CD4-positive, alpha-beta T cell (primary cell): ENCODE measurements at regions not wholly inside any gene's neighbourhood (a gene's known extent, or its start where the extent isn't known, plus 50 kb on each side); places are given as distances from the start of the nearest gene placed in this dataset.

ENCODE experiments used
- ATAC-seq: fragments of 200-7000 bp; cut with Tn5 transposase; one replicate; pipeline ENCODE4 v1.10.0; 2022; ENCODE audit warnings: mild to moderate bottlenecking; ENCODE audit not compliant: poor library complexity
- CTCF ChIA-PET: fragments of 350-600 bp; sonication (Branson Sonifier 250); formaldehyde crosslinking; loops from one replicate; lab custom pipeline; 2021; ENCODE audit warnings: antibody characterized with exemption, inconsistent platforms; lab: Charles Lee
- POLR2A ChIA-PET: fragments of 350-600 bp; sonication (Branson Sonifier 250); formaldehyde crosslinking; loops from one replicate; lab custom pipeline; 2021; ENCODE audit warnings: antibody characterized with exemption, inconsistent platforms; lab: Charles Lee
- DNase-seq, 14 experiments: peaks; one replicate each; pipeline ENCODE4 v3.0.0-alpha.2; 2013 to 2020; ENCODE audit warnings: mixed read lengths in 2 of 14
- H3K27ac ChIP-seq, 2 donors: one replicate each; pipeline versions ENCODE4 v1.5.1 to v1.7.0; 2013; ENCODE audit warnings: low read length in 2 of 2, low read depth in 1 of 2, mild to moderate bottlenecking in 1 of 2
- H3K27me3 ChIP-seq, 2 experiments: 1 replicate in 1 of 2; 2 replicates in 1 of 2; pipeline versions ENCODE4 v1.6.1 to v1.7.0; 2013; ENCODE audit warnings: low read length in 2 of 2, control low read depth in 1 of 2, mild to moderate bottlenecking in 1 of 2, moderate library complexity in 1 of 2; ENCODE audit not compliant: insufficient read depth in 2 of 2, control insufficient read depth in 1 of 2
- H3K36me3 ChIP-seq: one replicate; pipeline ENCODE4 v1.6.1; 2013; ENCODE audit warnings: low read length, control low read depth; ENCODE audit not compliant: insufficient read depth
- H3K4me1 ChIP-seq: one replicate; pipeline ENCODE4 v1.6.1; 2013; ENCODE audit warnings: low read length, control low read depth; ENCODE audit not compliant: insufficient read depth
- H3K4me3 ChIP-seq: one replicate; pipeline ENCODE4 v1.5.1; 2013; ENCODE audit warnings: mild to moderate bottlenecking, low read length, moderate library complexity
- H3K9me3 ChIP-seq, 2 experiments: 1 replicate in 1 of 2; 2 replicates in 1 of 2; pipeline versions ENCODE4 v1.6.1 to v1.7.0; 2013; ENCODE audit warnings: low read length in 2 of 2, mild to moderate bottlenecking in 2 of 2, control low read depth in 1 of 2, moderate library complexity in 1 of 2; ENCODE audit not compliant: control insufficient read depth in 1 of 2, insufficient read depth in 1 of 2
- H3K27ac Mint-ChIP-seq: one replicate; pipeline ENCODE4 v1.8.0; 2020; ENCODE audit warnings: mixed read lengths
- H3K27me3 Mint-ChIP-seq: one replicate; pipeline ENCODE4 v1.8.0; 2021; ENCODE audit warnings: mixed read lengths
- H3K36me3 Mint-ChIP-seq: one replicate; pipeline ENCODE4 v1.8.0; 2021; ENCODE audit warnings: low read depth, mixed read lengths
- H3K4me1 Mint-ChIP-seq: one replicate; pipeline ENCODE4 v1.8.0; 2021; ENCODE audit warnings: low read depth, mixed read lengths
- H3K4me3 Mint-ChIP-seq: one replicate; pipeline ENCODE4 v1.8.0; 2020; ENCODE audit warnings: mild to moderate bottlenecking, mixed read lengths
- H3K9me3 Mint-ChIP-seq: one replicate; pipeline ENCODE4 v1.8.0; 2020; ENCODE audit warnings: mixed read lengths
- CTCF ChIP-seq: fragments of 200-600 bp; IDR thresholded peaks from one replicate; pipeline ENCODE4 v1.8.0; 2022; ENCODE audit warnings: antibody characterized with exemption, mild to moderate bottlenecking
- intact Hi-C, 2 experiments: fragments of 100-400 bp; cut with DNase I in 1 of 2; cut with micrococcal nuclease in 1 of 2; formaldehyde crosslinking; loops; one replicate each; pipeline versions ENCODE4 v1.15.1 to v1.9.0; 2023 to 2025; cut with DNase I, micrococcal nuclease

- H3K4me1 ChIP-seq, result no peaks in the 10 kb centered on the region
- no peak overlapping the region for H3K27ac Mint-ChIP-seq
- no peaks in the 10 kb centered on the region for H3K36me3 ChIP-seq
- peaks cover 0 to 2% of the 10 kb centered on the region in 2 experiments for H3K27me3 ChIP-seq
- H3K36me3 Mint-ChIP-seq, result no peaks in the 10 kb centered on the region
- ChIA-PET CTCF (no interaction called here), POLR2A (no interaction called here)
- H3K9me3 ChIP-seq, result peaks cover 5 to 38% of the 10 kb centered on the region in 2 experiments
- ATAC-seq (no peak), DNase-seq (no peak)
- H3K9me3 Mint-ChIP-seq, result no peaks in the 10 kb centered on the region
- H3K4me3 Mint-ChIP-seq, result no peak overlapping the region
- intact Hi-C loops, result no loop called here
- peaks cover 5% of the 10 kb centered on the region for H3K27me3 Mint-ChIP-seq
- no peak overlapping the region for H3K4me3 ChIP-seq
- H3K4me1 Mint-ChIP-seq, result no peaks in the 10 kb centered on the region
- H3K27ac ChIP-seq, result no peak overlapping the region
- TF ChIP-seq CTCF, result no peak
These were observed 365.3 kb downstream of the CTTN start for GRCh38 chr11:70763606-70764005.

GRCh38 chr11:70764356-70764905 is 366.1 kb downstream of the CTTN start:
- Mint-ChIP-seq H3K27ac (no peak overlapping the region), H3K4me3 (no peak overlapping the region), H3K27me3 (peaks cover 5% of the 10 kb centered on the region), H3K36me3 (no peaks in the 10 kb centered on the region), H3K4me1 (no peaks in the 10 kb centered on the region), H3K9me3 (no peaks in the 10 kb centered on the region)
- ATAC-seq, result no peak
- CTCF ChIA-PET, result no interaction called here
- DNase-seq, result no peak
- Histone ChIP-seq H3K9me3 (peaks cover 5 to 37% of the 10 kb centered on the region in 2 experiments), H3K4me3 (no peak overlapping the region), H3K36me3 (no peaks in the 10 kb centered on the region), H3K27me3 (peaks cover 0 to 2% of the 10 kb centered on the region in 2 experiments), H3K4me1 (no peaks in the 10 kb centered on the region), H3K27ac (no peak overlapping the region)
- no peak for TF ChIP-seq CTCF
- intact Hi-C loops, result no loop called here
- POLR2A ChIA-PET, result no interaction called here

GRCh38 chr11:70766901-70767300 is 368.6 kb downstream of the CTTN start:
- ATAC-seq, result no peak
- Histone ChIP-seq H3K36me3 (no peaks in the 10 kb centered on the region), H3K27me3 (no peaks in the 10 kb centered on the region), H3K9me3 (peaks cover 0 to 21% of the 10 kb centered on the region in 2 experiments), H3K27ac (no peak overlapping the region), H3K4me3 (no peak overlapping the region), H3K4me1 (no peaks in the 10 kb centered on the region)
- POLR2A ChIA-PET, result no interaction called here
- no peaks in the 10 kb centered on the region for H3K9me3 Mint-ChIP-seq
- TF ChIP-seq CTCF, result no peak
- no peak for DNase-seq
- H3K4me1 Mint-ChIP-seq, result no peaks in the 10 kb centered on the region
- H3K27ac Mint-ChIP-seq, result no peak overlapping the region
- CTCF ChIA-PET, result no interaction called here
- intact Hi-C loops, result no loop called here
- peaks cover 5% of the 10 kb centered on the region for H3K27me3 Mint-ChIP-seq
- no peaks in the 10 kb centered on the region for H3K36me3 Mint-ChIP-seq
- H3K4me3 Mint-ChIP-seq, result no peak overlapping the region
